Neuronal stem cell (in vitro differentiated cells): ENCODE measurements at regions not wholly inside any gene's neighbourhood (a gene's known extent, or its start where the extent isn't known, plus 50 kb on each side); places are given as distances from the start of the nearest gene placed in this dataset.
A peak's percentile ranks its signal among the peaks of the same experiment; 100 is the strongest.

Source experiments
- DNase-seq: peaks from one replicate; pipeline ENCODE4 v3.0.0-alpha.2; 2013; ENCODE audit warnings: low spot score
- H2AFZ ChIP-seq: one replicate; pipeline ENCODE4 v1.6.1; 2013; ENCODE audit warnings: mild to moderate bottlenecking, low read length, inconsistent platforms
- H2AK5ac ChIP-seq: 2 replicates; pipeline ENCODE4 v1.6.1; 2013; ENCODE audit warnings: low read depth, mild to moderate bottlenecking, inconsistent platforms, low read length, moderate library complexity, mixed read lengths
- H2BK120ac ChIP-seq: 2 replicates; pipeline ENCODE4 v1.6.1; 2013; ENCODE audit warnings: low read depth, mild to moderate bottlenecking, inconsistent platforms, low read length, moderate library complexity, mixed read lengths
- H2BK12ac ChIP-seq: one replicate; pipeline ENCODE4 v1.6.1; 2013; ENCODE audit warnings: low read length, inconsistent platforms
- H2BK15ac ChIP-seq: 2 replicates; pipeline ENCODE4 v1.6.1; 2013; ENCODE audit warnings: mild to moderate bottlenecking, low read length, inconsistent platforms, mixed read lengths
- H2BK5ac ChIP-seq: one replicate; pipeline ENCODE4 v1.6.1; 2013; ENCODE audit warnings: inconsistent platforms, mild to moderate bottlenecking, low read length, moderate library complexity
- H3K14ac ChIP-seq: one replicate; pipeline ENCODE4 v1.6.1; 2013; ENCODE audit warnings: low read length, inconsistent platforms
- H3K18ac ChIP-seq: 2 replicates; pipeline ENCODE4 v1.6.1; 2013; ENCODE audit warnings: low read length, inconsistent platforms
- H3K23ac ChIP-seq: 2 replicates; pipeline ENCODE4 v1.6.1; 2013; ENCODE audit warnings: low read depth, mild to moderate bottlenecking, mixed read lengths, low read length, inconsistent platforms; ENCODE audit not compliant: poor library complexity
- H3K27ac ChIP-seq: replicated peaks from 3 replicates; pipeline ENCODE4 v1.5.1; 2013; ENCODE audit warnings: low read length, inconsistent platforms
- H3K27me3 ChIP-seq, 3 experiments: 2 replicates each; pipeline ENCODE4 v1.6.1; 2013; ENCODE audit warnings: low read length in 3 of 3, mild to moderate bottlenecking in 2 of 3, inconsistent platforms in 1 of 3, low read depth in 1 of 3, mixed read lengths in 1 of 3, moderate library complexity in 1 of 3; ENCODE audit not compliant: control insufficient read depth in 3 of 3, insufficient read depth in 3 of 3
- H3K36me3 ChIP-seq, 2 donors: replicated peaks in 1 of 2; 2 replicates each; pipeline ENCODE4 v1.6.1; 2013; ENCODE audit warnings: low read length in 2 of 2; ENCODE audit not compliant: control insufficient read depth in 2 of 2, insufficient read depth in 2 of 2
- H3K4ac ChIP-seq: 2 replicates; pipeline ENCODE4 v1.6.1; 2013; ENCODE audit warnings: inconsistent platforms, mild to moderate bottlenecking, low read length, moderate library complexity
- H3K4me1 ChIP-seq, 2 donors: 1 replicate in 1 of 2; 2 replicates in 1 of 2; pipeline ENCODE4 v1.6.1; 2013; ENCODE audit warnings: low read length in 2 of 2, low read depth in 1 of 2; ENCODE audit not compliant: control insufficient read depth in 2 of 2, insufficient read depth in 1 of 2
- H3K4me2 ChIP-seq: one replicate; pipeline ENCODE4 v1.6.1; 2013; ENCODE audit warnings: mild to moderate bottlenecking, low read length, inconsistent platforms; ENCODE audit not compliant: insufficient read depth, poor library complexity, severe bottlenecking
- H3K4me3 ChIP-seq, 2 donors: 2 replicates each; pipeline ENCODE4 v1.5.1; 2013; ENCODE audit warnings: low read length in 2 of 2, mild to moderate bottlenecking in 2 of 2, inconsistent platforms in 1 of 2, moderate library complexity in 1 of 2
- H3K79me1 ChIP-seq: one replicate; pipeline ENCODE4 v1.6.1; 2013; ENCODE audit warnings: low read depth, mild to moderate bottlenecking, inconsistent platforms, low read length, moderate library complexity
- H3K9ac ChIP-seq: one replicate; pipeline ENCODE4 v1.6.1; 2013; ENCODE audit warnings: mild to moderate bottlenecking, low read depth, low read length, inconsistent platforms; ENCODE audit not compliant: poor library complexity
- H3K9me3 ChIP-seq, 2 donors: replicated peaks in 1 of 2; 2 replicates each; pipeline versions ENCODE3 to v1.6.1; 2013; ENCODE audit warnings: low read length in 2 of 2, mild to moderate bottlenecking in 2 of 2, inconsistent platforms in 1 of 2, low read depth in 1 of 2, mixed read lengths in 1 of 2, moderate library complexity in 1 of 2; ENCODE audit not compliant: control insufficient read depth in 2 of 2, insufficient read depth in 1 of 2
- H4K8ac ChIP-seq: one replicate; pipeline ENCODE4 v1.6.1; 2013; ENCODE audit warnings: low read depth, mild to moderate bottlenecking, inconsistent platforms, low read length, moderate library complexity
- H4K91ac ChIP-seq: one replicate; pipeline ENCODE4 v1.6.1; 2013; ENCODE audit warnings: low read length, low read depth, mild to moderate bottlenecking, inconsistent platforms; ENCODE audit not compliant: poor library complexity
- WGBS, 2 donors: extraction: QIAGEN DNeasy Blood & Tissue Kit; methylation state at CpG; one replicate each; pipeline ENCODE4 v1.1.7; 2013; ENCODE audit warnings: missing lambda C conversion rate in 2 of 2, mixed read lengths in 1 of 2; ENCODE audit not compliant: insufficient read length in 2 of 2, insufficient replicate concordance in 1 of 2; ENCODE audit errors: extremely low coverage in 2 of 2; 5-methylcytosine and 5-hydroxymethylcytosine counted together

DNA sequence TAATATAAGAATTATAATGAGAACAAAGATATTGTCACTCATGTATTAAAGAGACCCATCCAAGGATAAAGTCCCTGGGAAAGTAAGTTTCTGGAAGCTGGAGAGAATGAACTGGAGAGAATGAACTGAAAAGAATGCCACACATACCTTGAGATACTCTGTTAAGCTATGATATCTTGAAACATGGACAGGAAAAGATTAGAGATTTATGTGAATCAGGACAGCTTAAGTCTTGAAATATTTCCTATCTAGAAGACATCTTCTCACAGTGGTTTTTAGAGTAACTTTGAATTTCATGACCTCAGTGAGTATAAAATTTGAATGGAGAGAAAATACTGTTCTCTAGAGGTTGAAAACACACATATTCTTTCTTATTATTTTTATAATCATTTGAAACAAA is 201.3 kb upstream of the HMCN1 start:
- H2BK120ac ChIP-seq = no peak overlapping the region
- H3K36me3 ChIP-seq = no peaks in the 10 kb centered on the region
- H2BK5ac ChIP-seq = no peak overlapping the region

GRCh38 chr1:185531838-185532237 is 202.4 kb upstream of the HMCN1 start:
- H2AK5ac ChIP-seq = no peak overlapping the region
- H2BK5ac ChIP-seq = no peak overlapping the region
- H2BK120ac ChIP-seq = no peak overlapping the region
- H3K18ac ChIP-seq = no peak overlapping the region
- no peaks in the 10 kb centered on the region for H3K36me3 ChIP-seq
- H3K79me1 ChIP-seq = no peaks in the 10 kb centered on the region
- no peaks in the 10 kb centered on the region for H3K27me3 ChIP-seq
- H3K27ac ChIP-seq = no peak overlapping the region
- H2AFZ ChIP-seq = peak overlapping the region; percentile 45
- H4K91ac ChIP-seq = no peak overlapping the region
- no peak overlapping the region for H3K4ac ChIP-seq
- H3K14ac ChIP-seq = no peak overlapping the region
- H3K9me3 ChIP-seq = peaks cover 0 to 1% of the 10 kb centered on the region in 2 donors
- H2BK15ac ChIP-seq = no peak overlapping the region
- H2BK12ac ChIP-seq = no peak overlapping the region
- no peak overlapping the region for H4K8ac ChIP-seq
- no peak overlapping the region for H3K4me3 ChIP-seq
- H3K23ac ChIP-seq = no peak overlapping the region
- no peak overlapping the region for H3K9ac ChIP-seq
- H3K4me1 ChIP-seq = no peaks in the 10 kb centered on the region
- no CpG with 5 or more reads among the region's 4 CpGs for WGBS, 2 donors
- no peak for DNase-seq
- no peak overlapping the region for H3K4me2 ChIP-seq

More for the DNA sequence above, 201.3 kb upstream of the HMCN1 start:
- no peak overlapping the region for H3K9ac ChIP-seq
- no peak overlapping the region for H3K14ac ChIP-seq
- no peak overlapping the region for H2AK5ac ChIP-seq
- no peak overlapping the region for H2AFZ ChIP-seq
- no peak overlapping the region for H3K27ac ChIP-seq
- no peaks in the 10 kb centered on the region for H3K79me1 ChIP-seq
- H3K4me1 ChIP-seq = no peaks in the 10 kb centered on the region
- H2BK15ac ChIP-seq = no peak overlapping the region
- peaks cover 0 to 1% of the 10 kb centered on the region in 2 donors for H3K9me3 ChIP-seq
- DNase-seq = no peak
- no peak overlapping the region for H4K91ac ChIP-seq
- no peak overlapping the region for H4K8ac ChIP-seq
- H3K18ac ChIP-seq = no peak overlapping the region
- no peak overlapping the region for H3K4me3 ChIP-seq
- H3K27me3 ChIP-seq = peaks cover 0 to 2% (median 0%) of the 10 kb centered on the region in 3 experiments
- no peak overlapping the region for H2BK12ac ChIP-seq
- H3K4me2 ChIP-seq = no peak overlapping the region
- H3K23ac ChIP-seq = no peak overlapping the region
- no peak overlapping the region for H3K4ac ChIP-seq

DNA sequence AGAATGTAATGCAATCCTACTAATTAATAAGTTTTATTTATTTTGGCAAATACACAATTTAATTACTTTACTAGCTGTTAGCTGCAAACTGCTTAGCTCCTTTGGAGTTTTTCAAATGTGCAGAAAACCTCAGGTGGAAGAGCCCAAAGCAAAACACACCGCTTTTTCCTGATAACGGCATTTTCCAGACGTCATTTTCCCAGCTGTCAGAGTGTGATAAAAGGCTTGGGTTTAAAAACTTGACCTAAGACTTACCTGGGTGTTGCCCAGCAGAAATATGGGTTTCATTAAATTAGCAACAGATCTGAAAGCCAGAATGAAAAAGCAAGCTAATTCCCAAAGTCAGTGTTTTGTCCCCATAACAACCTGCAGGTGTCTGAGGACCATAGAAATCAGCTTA is 204.0 kb upstream of the HMCN1 start:
- H3K23ac ChIP-seq = no peak overlapping the region
- no peak overlapping the region for H3K4me3 ChIP-seq
- no peak overlapping the region for H2AFZ ChIP-seq
- H3K9ac ChIP-seq = no peak overlapping the region
- no peak overlapping the region for H3K18ac ChIP-seq
- H3K27me3 ChIP-seq = no peaks in the 10 kb centered on the region
- H3K36me3 ChIP-seq = no peaks in the 10 kb centered on the region
- no peak overlapping the region for H3K27ac ChIP-seq
- no CpG with 5 or more reads among the region's 3 CpGs for WGBS, 2 donors
- no peak overlapping the region for H2BK12ac ChIP-seq
- peaks cover 0 to 1% of the 10 kb centered on the region in 2 donors for H3K9me3 ChIP-seq
- no peaks in the 10 kb centered on the region for H3K79me1 ChIP-seq
- no peak overlapping the region for H2BK5ac ChIP-seq
- DNase-seq = no peak
- no peak overlapping the region for H2AK5ac ChIP-seq
- no peak overlapping the region for H4K8ac ChIP-seq
- H4K91ac ChIP-seq = no peak overlapping the region
- H3K4me1 ChIP-seq = no peaks in the 10 kb centered on the region
- H3K14ac ChIP-seq = no peak overlapping the region
- H2BK120ac ChIP-seq = no peak overlapping the region
- H3K4me2 ChIP-seq = no peak overlapping the region
- H3K4ac ChIP-seq = no peak overlapping the region
- H2BK15ac ChIP-seq = no peak overlapping the region

GRCh38 chr1:185529673-185530072 is 204.5 kb upstream of the HMCN1 start:
- no peaks in the 10 kb centered on the region for H3K27me3 ChIP-seq
- no peak overlapping the region for H4K8ac ChIP-seq
- H3K4me1 ChIP-seq = no peaks in the 10 kb centered on the region
- no peak overlapping the region for H3K23ac ChIP-seq
- H3K18ac ChIP-seq = no peak overlapping the region
- no peak for DNase-seq
- no peak overlapping the region for H3K4ac ChIP-seq
- peaks cover 0 to 1% of the 10 kb centered on the region in 2 donors for H3K9me3 ChIP-seq
- no peak overlapping the region for H3K14ac ChIP-seq
- no peak overlapping the region for H3K4me3 ChIP-seq
- H2AK5ac ChIP-seq = no peak overlapping the region
- no peak overlapping the region for H2AFZ ChIP-seq
- no peak overlapping the region for H3K27ac ChIP-seq
- no peak overlapping the region for H2BK15ac ChIP-seq
- H3K4me2 ChIP-seq = no peak overlapping the region
- no peaks in the 10 kb centered on the region for H3K36me3 ChIP-seq
- no peak overlapping the region for H2BK5ac ChIP-seq
- H4K91ac ChIP-seq = no peak overlapping the region
- no peaks in the 10 kb centered on the region for H3K79me1 ChIP-seq
- no CpG with 5 or more reads among the region's 3 CpGs for WGBS, 2 donors
- no peak overlapping the region for H2BK12ac ChIP-seq
- H2BK120ac ChIP-seq = no peak overlapping the region
- no peak overlapping the region for H3K9ac ChIP-seq
